ENCODE measurements at regions not wholly inside any gene's neighbourhood (a gene's known extent, or its start where the extent isn't known, plus 50 kb on each side); places are given as distances from the start of the nearest gene placed in this dataset.

- TF ChIP-seq CTCF (IDR thresholded peaks at IDR 0.05): no peak
- no peak for TF ChIP-seq EP300 (IDR thresholded peaks at IDR 0.05)
- TF ChIP-seq POLR2AphosphoS5 (IDR thresholded peaks at IDR 0.05): no peak
Observed at GRCh38 chr2:158025255-158025996, 76.2 kb upstream of the UPP2 start.

Measured in upper lobe of left lung (tissue), 4 donors.